ENCODE measurements at regions not wholly inside any gene's neighbourhood (a gene's known extent, or its start where the extent isn't known, plus 50 kb on each side); places are given as distances from the start of the nearest gene placed in this dataset.
"Not testable (repeated sequence)": the region's sequence is repeated elsewhere in the genome, so short reads cannot be mapped to it uniquely, and the experiment has no call there.

GRCh38 chr5:125222597-125223240 is 476.3 kb upstream of the ZNF608 start:
- intact Hi-C loops (cut with DNase I, micrococcal nuclease), result no loop called here
- DNase-seq (no peak), ATAC-seq (no peak)

- intact Hi-C loops (cut with DNase I, micrococcal nuclease), result no loop called here
- ATAC-seq, result no peak
Observed at GRCh38 chr5:125225424-125225823, 479.0 kb upstream of the ZNF608 start.

GRCh38 chr5:125226825-125227224 is 480.4 kb upstream of the ZNF608 start:
- DNase-seq (no peak), ATAC-seq (no peak)
- intact Hi-C loops (cut with DNase I, micrococcal nuclease), result no loop called here

More at GRCh38 chr5:125225424-125225823, 479.0 kb upstream of the ZNF608 start:
- no peak for DNase-seq

- peak in 1 of 2 donors; percentile 11 for DNase-seq
- no peak for ATAC-seq
Observed at GRCh38 chr5:125227333-125228095, 481.1 kb upstream of the ZNF608 start.

GRCh38 chr5:125228363-125229070 is 482.1 kb upstream of the ZNF608 start:
- no peak for ATAC-seq
- intact Hi-C loops (cut with DNase I, micrococcal nuclease), result no loop called here
- no peak for DNase-seq

More at GRCh38 chr5:125227333-125228095, 481.1 kb upstream of the ZNF608 start:
- intact Hi-C loops (cut with DNase I, micrococcal nuclease), result no loop called here

GRCh38 chr5:125229556-125229955 is 483.1 kb upstream of the ZNF608 start:
- DNase-seq (no peak), ATAC-seq (no peak)
- intact Hi-C loops (cut with DNase I, micrococcal nuclease), result no loop called here

- no peak for DNase-seq
- no peak for ATAC-seq
- intact Hi-C loops (cut with DNase I, micrococcal nuclease), result no loop called here
Observed at GRCh38 chr5:125232779-125233230, 486.4 kb upstream of the ZNF608 start.

- intact Hi-C loops (cut with DNase I, micrococcal nuclease), result no loop called here
- no peak for ATAC-seq
- DNase-seq, result no peak
Observed at GRCh38 chr5:125233944-125234343, 487.5 kb upstream of the ZNF608 start.

GRCh38 chr5:125236007-125236406 is 489.6 kb upstream of the ZNF608 start:
- DNase-seq (no peak), ATAC-seq (no peak)
- intact Hi-C loops (cut with DNase I, micrococcal nuclease), result no loop called here

GRCh38 chr5:125236981-125237380 is 490.5 kb upstream of the ZNF608 start:
- intact Hi-C loops (cut with DNase I, micrococcal nuclease), result no loop called here
- no peak for ATAC-seq

GRCh38 chr5:125244531-125244930 is 498.1 kb upstream of the ZNF608 start:
- intact Hi-C loops (cut with DNase I, micrococcal nuclease), result no loop called here
- ATAC-seq (no peak), DNase-seq (no peak)

More at GRCh38 chr5:125236981-125237380, 490.5 kb upstream of the ZNF608 start:
- no peak for DNase-seq

GRCh38 chr5:125245216-125245615 is 498.8 kb upstream of the ZNF608 start:
- intact Hi-C loops (cut with DNase I, micrococcal nuclease), result no loop called here
- DNase-seq, result no peak
- ATAC-seq, result peak; percentile 59

- no peak for ATAC-seq
- no peak for DNase-seq
- intact Hi-C loops (cut with DNase I, micrococcal nuclease), result no loop called here
Observed at GRCh38 chr5:125249400-125249799, 503.0 kb upstream of the ZNF608 start.

- intact Hi-C loops (cut with DNase I, micrococcal nuclease), result no loop called here
- ATAC-seq, result no peak
Observed at GRCh38 chr5:125251703-125252102, 505.3 kb upstream of the ZNF608 start.

GRCh38 chr5:125253634-125254033 is 507.2 kb upstream of the ZNF608 start:
- intact Hi-C loops (cut with DNase I, micrococcal nuclease); ATAC-seq; DNase-seq: not testable (repeated sequence)

More at GRCh38 chr5:125251703-125252102, 505.3 kb upstream of the ZNF608 start:
- DNase-seq, result no peak

GRCh38 chr5:125254267-125254666 is 507.8 kb upstream of the ZNF608 start:
- DNase-seq (no peak), ATAC-seq (no peak)
- intact Hi-C loops (cut with DNase I, micrococcal nuclease), result no loop called here

- DNase-seq (no peak), ATAC-seq (no peak)
- intact Hi-C loops (cut with DNase I, micrococcal nuclease), result no loop called here
Observed at GRCh38 chr5:125256296-125256695, 509.9 kb upstream of the ZNF608 start.

- ATAC-seq, result no peak
- intact Hi-C loops (cut with DNase I, micrococcal nuclease), result no loop called here
- DNase-seq, result no peak
Observed at GRCh38 chr5:125257057-125257972, 510.9 kb upstream of the ZNF608 start.

- DNase-seq, result no peak
- ATAC-seq, result no peak
- intact Hi-C loops (cut with DNase I, micrococcal nuclease), result no loop called here
Observed at GRCh38 chr5:125257997-125258396, 511.6 kb upstream of the ZNF608 start.

Data from left colon (tissue), 2 donors.